Limb (tissue), 2 donors: ENCODE measurements at regions not wholly inside any gene's neighbourhood (a gene's known extent, or its start where the extent isn't known, plus 50 kb on each side); places are given as distances from the start of the nearest gene placed in this dataset.

Source experiments
- DNase-seq, 2 donors: peaks; one replicate each; pipeline ENCODE4 v3.0.0-alpha.2; 2016; ENCODE audit errors: extremely low spot score in 2 of 2

- no peak for DNase-seq
These were observed 891.6 kb upstream of the SEL1L start for GRCh38 chr14:82425261-82425660.

GRCh38 chr14:82431031-82431430, 897.4 kb upstream of the SEL1L start:
- DNase-seq, result no peak

GRCh38 chr14:82432301-82433105, 898.9 kb upstream of the SEL1L start:
- no peak for DNase-seq

GRCh38 chr14:82438436-82438835, 904.8 kb upstream of the SEL1L start:
- no peak for DNase-seq

- DNase-seq, result no peak
These were observed 907.6 kb upstream of the SEL1L start for GRCh38 chr14:82441270-82441669.

- no peak for DNase-seq
These were observed 912.3 kb upstream of the SEL1L start for GRCh38 chr14:82445810-82446570.

- no peak for DNase-seq
These were observed 913.9 kb upstream of the SEL1L start for GRCh38 chr14:82447586-82447985.

GRCh38 chr14:82449926-82450468, 916.3 kb upstream of the SEL1L start:
- no peak for DNase-seq

- no peak for DNase-seq
These were observed 918.0 kb upstream of the SEL1L start for GRCh38 chr14:82451675-82452074.

GRCh38 chr14:82482345-82482744, 948.7 kb upstream of the SEL1L start:
- DNase-seq, result no peak

- DNase-seq, result no peak
These were observed 954.8 kb upstream of the SEL1L start for GRCh38 chr14:82488473-82488872.

- no peak for DNase-seq
These were observed 956.7 kb upstream of the SEL1L start for GRCh38 chr14:82490397-82490796.

GRCh38 chr14:82492157-82492556, 958.5 kb upstream of the SEL1L start:
- DNase-seq, result no peak

GRCh38 chr14:82500222-82500621, 966.6 kb upstream of the SEL1L start:
- no peak for DNase-seq

GRCh38 chr14:82501554-82501953, 967.9 kb upstream of the SEL1L start:
- no peak for DNase-seq

GRCh38 chr14:82502043-82502442, 968.4 kb upstream of the SEL1L start:
- DNase-seq, result no peak

GRCh38 chr14:82504894-82505293, 971.2 kb upstream of the SEL1L start:
- DNase-seq, result no peak

- DNase-seq, result no peak
These were observed 976.4 kb upstream of the SEL1L start for GRCh38 chr14:82510007-82510406.

- DNase-seq, result no peak
These were observed 977.7 kb upstream of the SEL1L start for GRCh38 chr14:82511399-82511798.

- no peak for DNase-seq
These were observed 987.1 kb upstream of the SEL1L start for GRCh38 chr14:82520765-82521164.

GRCh38 chr14:82521191-82521590, 987.5 kb upstream of the SEL1L start:
- DNase-seq, result no peak

- no peak for DNase-seq
These were observed 994.4 kb upstream of the SEL1L start for GRCh38 chr14:82528016-82528415.

- DNase-seq, result no peak
These were observed 999.7 kb upstream of the SEL1L start for GRCh38 chr14:82533351-82533750.
